HEK293 (cell line): ENCODE measurements at regions not wholly inside any gene's neighbourhood (a gene's known extent, or its start where the extent isn't known, plus 50 kb on each side); places are given as distances from the start of the nearest gene placed in this dataset.

Experiments used
- EGR2 ChIP-seq: fragments of 450-650 bp; formaldehyde crosslinking; IDR thresholded peaks from 2 replicates; pipeline ENCODE4 v1.5.1; 2016; ENCODE audit warnings: low read depth, missing biosample characterization, missing genetic modification characterization
- GLI2 ChIP-seq: fragments of 450-650 bp; formaldehyde crosslinking; IDR thresholded peaks from 2 replicates; pipeline ENCODE4; 2017; ENCODE audit warnings: missing biosample characterization, missing genetic modification characterization, low read depth, borderline replicate concordance
- INSM2 ChIP-seq: fragments of 450-650 bp; formaldehyde crosslinking; IDR thresholded peaks from 2 replicates; pipeline ENCODE4 v1.5.1; 2016; ENCODE audit warnings: missing biosample characterization, missing genetic modification characterization
- KLF10 ChIP-seq: fragments of 450-650 bp; IDR thresholded peaks from 2 replicates; pipeline ENCODE4 v1.5.1; 2018; ENCODE audit warnings: missing biosample characterization, mild to moderate bottlenecking, missing genetic modification characterization
- KLF9 ChIP-seq: fragments of 450-650 bp; formaldehyde crosslinking; IDR thresholded peaks from 2 replicates; pipeline ENCODE4 v1.5.1; 2016; ENCODE audit warnings: missing biosample characterization, missing genetic modification characterization, low read depth
- MEIS1 ChIP-seq: sonication (generic); formaldehyde crosslinking; IDR thresholded peaks from 2 replicates; pipeline ENCODE4 v1.8.1; 2022; ENCODE audit warnings: missing genetic modification reagents, mild to moderate bottlenecking, borderline replicate concordance
- MZF1 ChIP-seq: fragments of 450-650 bp; formaldehyde crosslinking; IDR thresholded peaks from 2 replicates; pipeline ENCODE4 v1.5.1; 2017; ENCODE audit warnings: missing biosample characterization, missing genetic modification characterization, borderline replicate concordance
- PRDM2 ChIP-seq: fragments of 450-650 bp; formaldehyde crosslinking; IDR thresholded peaks from 2 replicates; pipeline ENCODE4 v1.5.1; 2016; ENCODE audit warnings: missing biosample characterization, missing genetic modification characterization, borderline replicate concordance
- RBAK ChIP-seq: fragments of 450-650 bp; formaldehyde crosslinking; IDR thresholded peaks from 2 replicates; pipeline ENCODE4 v1.5.1; 2016; ENCODE audit warnings: missing biosample characterization, missing genetic modification characterization
- SCRT1 ChIP-seq: fragments of 450-650 bp; formaldehyde crosslinking; IDR thresholded peaks from 2 replicates; pipeline ENCODE4 v1.5.1; 2016; ENCODE audit warnings: missing biosample characterization, missing genetic modification characterization, borderline replicate concordance
- YY1 ChIP-seq: fragments of 450-650 bp; formaldehyde crosslinking; IDR thresholded peaks from 2 replicates; pipeline ENCODE4 v1.5.1; 2018; ENCODE audit warnings: missing biosample characterization, missing genetic modification characterization
- ZBTB17 ChIP-seq: fragments of 450-650 bp; formaldehyde crosslinking; IDR thresholded peaks from 2 replicates; pipeline ENCODE4 v1.5.1; 2016; ENCODE audit warnings: missing biosample characterization, missing genetic modification characterization
- ZBTB44 ChIP-seq: fragments of 450-650 bp; IDR thresholded peaks from 2 replicates; pipeline ENCODE4 v1.5.1; 2018; ENCODE audit warnings: missing biosample characterization, mild to moderate bottlenecking, missing genetic modification characterization
- ZEB2 ChIP-seq: fragments of 450-650 bp; formaldehyde crosslinking; IDR thresholded peaks from 2 replicates; pipeline ENCODE4 v1.5.1; 2016; ENCODE audit warnings: missing biosample characterization, missing genetic modification characterization
- ZIC2 ChIP-seq: fragments of 450-650 bp; formaldehyde crosslinking; IDR thresholded peaks from 2 replicates; pipeline ENCODE4 v1.5.1; 2016; ENCODE audit warnings: missing biosample characterization, missing genetic modification characterization
- ZNF121 ChIP-seq: fragments of 450-650 bp; formaldehyde crosslinking; IDR thresholded peaks from 2 replicates; pipeline ENCODE4 v1.5.1; 2016; ENCODE audit warnings: missing biosample characterization, missing genetic modification characterization
- ZNF132 ChIP-seq: fragments of 450-650 bp; formaldehyde crosslinking; IDR thresholded peaks from 2 replicates; pipeline ENCODE4 v1.5.1; 2017; ENCODE audit warnings: missing biosample characterization, missing genetic modification characterization, borderline replicate concordance
- ZNF157 ChIP-seq: fragments of 450-650 bp; formaldehyde crosslinking; IDR thresholded peaks from 2 replicates; pipeline ENCODE4 v1.5.1; 2016; ENCODE audit warnings: missing biosample characterization, missing genetic modification characterization
- ZNF211 ChIP-seq: fragments of 450-650 bp; formaldehyde crosslinking; IDR thresholded peaks from 2 replicates; pipeline ENCODE4 v1.5.1; 2016; ENCODE audit warnings: low read depth, missing biosample characterization, missing genetic modification characterization
- ZNF214 ChIP-seq: fragments of 450-650 bp; formaldehyde crosslinking; IDR thresholded peaks from 2 replicates; pipeline ENCODE4 v1.5.1; 2017; ENCODE audit warnings: missing biosample characterization, mild to moderate bottlenecking, missing genetic modification characterization, borderline replicate concordance
- ZNF24 ChIP-seq: fragments of 450-650 bp; formaldehyde crosslinking; IDR thresholded peaks from 2 replicates; pipeline ENCODE4 v1.5.1; 2016; ENCODE audit warnings: missing biosample characterization, missing genetic modification characterization
- ZNF302 ChIP-seq: fragments of 450-650 bp; formaldehyde crosslinking; IDR thresholded peaks from 2 replicates; pipeline ENCODE4 v1.5.1; 2016; ENCODE audit warnings: missing biosample characterization, missing genetic modification characterization, low read depth
- ZNF335 ChIP-seq: fragments of 450-650 bp; formaldehyde crosslinking; conservative IDR thresholded peaks from 2 replicates; pipeline ENCODE4 v1.5.1; 2016; ENCODE audit warnings: missing biosample characterization, missing genetic modification characterization
- ZNF433 ChIP-seq: fragments of 450-650 bp; formaldehyde crosslinking; IDR thresholded peaks from 2 replicates; pipeline ENCODE4 v1.5.1; 2016; ENCODE audit warnings: missing biosample characterization, missing genetic modification characterization, low read depth
- ZNF510 ChIP-seq: fragments of 450-650 bp; formaldehyde crosslinking; IDR thresholded peaks from 2 replicates; pipeline ENCODE4 v1.5.1; 2018; ENCODE audit warnings: mild to moderate bottlenecking, missing genetic modification characterization, missing biosample characterization; ENCODE audit not compliant: insufficient replicate concordance
- ZNF514 ChIP-seq: fragments of 450-650 bp; formaldehyde crosslinking; IDR thresholded peaks from 2 replicates; pipeline ENCODE4 v1.5.1; 2016; ENCODE audit warnings: missing biosample characterization, missing genetic modification characterization
- ZNF549 ChIP-seq: fragments of 450-650 bp; IDR thresholded peaks from 2 replicates; pipeline ENCODE4 v1.5.1; 2018; ENCODE audit warnings: missing biosample characterization, missing genetic modification characterization, mild to moderate bottlenecking, inconsistent platforms, moderate library complexity
- ZNF555 ChIP-seq: fragments of 450-650 bp; formaldehyde crosslinking; conservative IDR thresholded peaks from 2 replicates; pipeline ENCODE4 v1.5.1; 2017; ENCODE audit warnings: missing biosample characterization, mild to moderate bottlenecking, missing genetic modification characterization, inconsistent platforms
- ZNF792 ChIP-seq: fragments of 450-650 bp; formaldehyde crosslinking; IDR thresholded peaks from 2 replicates; pipeline ENCODE4 v1.5.1; 2016; ENCODE audit warnings: missing biosample characterization, missing genetic modification characterization
- ZSCAN4 ChIP-seq: fragments of 450-650 bp; formaldehyde crosslinking; IDR thresholded peaks from 2 replicates; pipeline ENCODE4 v1.5.1; 2017; ENCODE audit warnings: missing biosample characterization, missing genetic modification characterization

GRCh38 chr12:24378548-24379407, 429.3 kb upstream of the SOX5 start (continued):
- TF ChIP-seq ZNF433 (tag by site-specific recombination) (no peak), PRDM2 (tag by site-specific recombination) (no peak), KLF9 (no peak), MEIS1 (CRISPR knock-in tag) (no peak), ZNF302 (tag by site-specific recombination) (no peak), SCRT1 (peak; percentile 88), ZEB2 (tag by site-specific recombination) (peak; percentile 96), ZSCAN4 (tag by site-specific recombination) (0 out of 2 replicates have a peak, but pooled peaks have one; percentile 33), ZBTB44 (tag by site-specific recombination) (peak; percentile 99), ZNF335 (tag by site-specific recombination) (no peak; the same call in 1 of the 2 replicates), ZNF24 (tag by site-specific recombination) (peak; percentile 89), KLF10 (peak; percentile 93), INSM2 (peak; percentile 94), ZNF549 (tag by site-specific recombination) (no peak), ZNF132 (tag by site-specific recombination) (no peak), ZNF211 (no peak), ZBTB17 (peak; percentile 57; the same call in 1 of the 2 replicates), ZIC2 (tag by site-specific recombination) (peak; percentile 84), EGR2 (tag by site-specific recombination) (no peak), ZNF157 (tag by site-specific recombination) (no peak), ZNF214 (tag by site-specific recombination) (no peak), ZNF510 (tag by site-specific recombination) (peak; percentile 51), RBAK (tag by site-specific recombination) (no peak), ZNF514 (tag by site-specific recombination) (no peak), MZF1 (tag by site-specific recombination) (peak; percentile 66; the same call in 1 of the 2 replicates), GLI2 (peak; percentile 86), ZNF792 (no peak), ZNF121 (tag by site-specific recombination) (0 out of 2 replicates have a peak, but pooled peaks have one; percentile 28), ZNF555 (no peak), YY1 (0 out of 2 replicates have a peak, but pooled peaks have one; percentile 53)
